Endometrial microvascular endothelial cells (primary cell): ENCODE measurements at regions not wholly inside any gene's neighbourhood (a gene's known extent, or its start where the extent isn't known, plus 50 kb on each side); places are given as distances from the start of the nearest gene placed in this dataset.

Source experiments
- in situ Hi-C: cut with HindIII; loops from 2 replicates; pipeline ENCODE4 v1.10.0; 2017; ENCODE audit warnings: low sequenced_read_pairs, low pct_unique_long_range_greater_than_20kb; ENCODE audit errors: inconsistent ontology term

DNA sequence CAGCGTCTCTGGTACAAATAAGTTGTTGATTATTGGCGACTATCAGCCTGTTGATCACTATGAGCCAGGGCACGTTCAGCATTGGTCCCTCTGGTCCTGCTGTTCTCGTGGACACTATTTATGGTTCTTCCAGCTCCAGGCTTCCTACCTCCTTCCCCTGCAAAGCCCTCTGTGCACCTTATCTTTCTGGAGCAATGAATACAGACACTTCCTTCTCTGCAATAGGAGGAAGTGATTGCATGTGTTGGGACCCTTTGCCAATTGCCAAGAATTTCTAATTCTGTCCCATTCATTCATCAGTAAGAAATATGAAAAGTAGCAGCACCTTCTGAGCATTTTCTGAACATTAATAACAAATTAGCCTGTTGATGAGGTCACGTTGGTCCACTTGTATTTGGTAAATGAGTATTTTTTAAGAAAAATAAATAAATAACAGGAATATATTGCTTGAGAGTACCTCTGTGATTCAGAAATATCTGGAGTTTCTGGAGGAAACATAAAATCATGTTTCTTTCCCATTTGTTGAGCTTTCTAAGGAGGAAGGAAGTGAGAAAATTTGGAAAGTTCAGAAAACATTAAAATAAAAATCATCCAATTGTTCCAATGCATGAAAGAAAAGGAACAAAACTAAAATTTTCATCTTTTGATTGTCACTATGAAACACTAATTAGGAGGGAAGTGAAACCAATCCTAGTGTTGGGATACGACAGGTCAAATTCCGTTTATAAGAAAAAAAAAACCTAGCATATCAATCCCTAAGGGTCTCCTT lies 259.1 kb upstream of the KLF6 start:
- in situ Hi-C loops = loop anchor here (25.0 kb wide), 1 partner anchor 107 kb away; no protein-coding TSS in a partner anchor

DNA sequence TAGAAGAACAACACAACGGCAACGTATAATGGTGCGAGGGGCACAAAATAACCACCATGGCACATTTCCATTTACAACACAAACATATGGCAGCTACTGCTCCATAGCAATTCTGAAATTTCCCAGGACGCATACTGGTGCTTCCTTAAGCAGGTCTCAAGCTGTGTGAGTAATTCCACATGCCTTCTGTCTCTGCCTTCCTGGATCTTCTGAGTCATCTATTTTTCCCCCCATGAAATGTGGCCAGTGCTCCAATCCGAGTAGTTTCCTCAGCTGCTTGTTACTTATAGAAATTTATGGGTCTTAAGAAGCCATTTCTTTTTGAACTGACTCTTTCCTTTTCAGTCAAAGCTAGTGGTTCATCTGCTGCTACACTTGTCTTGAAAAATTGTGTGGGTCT lies 256.6 kb upstream of the KLF6 start:
- in situ Hi-C loops = loop anchor here (25.0 kb wide), 1 partner anchor 104 kb away; no protein-coding TSS in a partner anchor

DNA sequence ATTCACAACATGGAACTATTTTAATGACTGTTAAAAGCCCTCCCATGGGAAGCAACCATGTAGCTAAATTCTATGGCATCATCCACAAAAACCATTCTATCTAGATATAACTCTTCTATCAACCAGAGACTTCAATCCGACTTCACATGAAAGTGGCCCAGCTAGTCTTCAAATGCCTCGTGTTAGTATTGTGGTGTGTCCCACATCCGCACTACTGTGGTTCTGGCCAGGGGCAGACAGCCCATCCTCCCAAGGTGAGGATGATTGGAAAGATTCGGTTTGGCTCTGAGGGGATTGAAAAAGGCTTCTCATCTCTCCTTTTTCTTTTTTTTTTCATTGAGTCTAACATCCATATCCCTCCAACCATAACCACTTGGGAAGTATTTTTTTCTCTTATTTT lies 253.0 kb upstream of the KLF6 start:
- in situ Hi-C loops = loop anchor here (25.0 kb wide), 1 partner anchor 101 kb away; no protein-coding TSS in a partner anchor

DNA sequence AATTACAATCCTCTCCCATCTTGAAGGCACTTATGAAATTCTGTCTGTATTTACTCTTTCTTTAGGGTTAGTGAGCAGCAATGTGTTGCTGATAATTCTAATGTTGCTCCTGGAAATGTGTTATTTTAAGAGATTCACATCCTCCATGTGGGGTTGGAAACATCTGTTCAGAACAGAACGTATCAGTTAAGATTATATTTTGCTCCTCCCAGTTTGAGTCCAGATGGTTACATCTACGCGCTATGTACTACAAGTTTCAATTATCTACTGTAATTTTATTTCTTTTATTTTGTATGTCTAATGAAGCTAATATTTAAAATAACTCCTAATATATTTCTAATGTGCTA lies 250.6 kb upstream of the KLF6 start:
- in situ Hi-C loops = loop anchor here (25.0 kb wide), 1 partner anchor 98 kb away; no protein-coding TSS in a partner anchor

DNA sequence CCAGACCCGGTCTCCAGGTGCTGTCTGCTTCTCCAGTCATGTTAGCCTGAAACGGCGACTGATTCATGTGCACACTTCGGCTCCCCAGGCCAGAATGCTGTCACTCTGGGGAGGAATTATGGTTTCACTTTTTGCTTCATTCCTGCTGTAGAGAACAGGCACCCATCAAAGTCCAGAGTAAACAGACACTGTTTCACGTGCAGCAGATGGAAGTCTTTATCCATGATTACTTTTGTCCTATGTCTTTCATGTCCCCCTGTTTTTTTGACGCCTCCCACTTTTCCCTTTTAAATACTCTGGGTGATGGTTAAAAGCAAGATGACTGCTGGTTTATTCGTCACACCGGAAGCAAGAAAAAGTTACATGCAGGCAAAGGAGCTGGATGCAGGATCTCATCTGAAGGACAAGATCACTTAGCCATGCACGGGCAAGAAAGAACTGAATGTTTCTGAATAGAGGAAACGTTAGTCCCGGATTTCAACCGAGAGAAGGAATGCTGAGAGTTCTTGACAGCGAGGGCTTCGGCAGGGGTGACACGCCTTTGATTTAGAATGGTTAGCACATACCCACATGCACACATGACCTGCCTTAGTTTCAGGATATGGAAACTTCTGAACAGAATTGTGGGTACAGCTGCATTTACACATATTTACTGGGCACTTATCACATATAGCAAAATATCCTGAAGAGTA lies 250.0 kb upstream of the KLF6 start:
- in situ Hi-C loops = loop anchor here (25.0 kb wide), 1 partner anchor 98 kb away; no protein-coding TSS in a partner anchor

DNA sequence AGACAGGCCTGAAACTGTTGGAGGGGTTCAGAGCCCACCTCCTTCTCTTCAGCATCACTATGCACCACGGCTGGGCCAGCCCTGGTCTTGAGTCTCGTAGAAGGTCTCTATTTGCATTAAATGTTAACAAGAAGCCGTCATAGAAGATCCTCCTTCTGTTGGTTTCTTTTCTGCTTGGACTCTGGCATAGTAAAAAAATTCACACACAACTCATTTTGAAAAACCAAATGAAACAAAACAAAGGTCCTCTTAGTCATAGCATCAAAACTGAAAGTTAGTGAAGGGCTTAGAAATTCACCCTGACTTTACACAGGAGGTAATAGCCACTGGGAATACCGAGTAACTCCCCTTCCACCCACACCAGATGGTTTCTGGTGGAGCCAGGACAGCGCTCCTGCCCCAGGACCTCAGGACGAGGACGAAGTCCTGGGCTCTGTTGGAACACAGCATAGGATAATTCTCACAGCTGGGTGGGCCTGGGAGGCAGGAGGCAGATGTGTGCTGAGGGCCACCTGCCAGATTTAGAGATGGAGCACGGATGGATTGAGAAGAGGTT lies 248.4 kb upstream of the KLF6 start:
- in situ Hi-C loops = loop anchor here (25.0 kb wide), 1 partner anchor 96 kb away; no protein-coding TSS in a partner anchor

DNA sequence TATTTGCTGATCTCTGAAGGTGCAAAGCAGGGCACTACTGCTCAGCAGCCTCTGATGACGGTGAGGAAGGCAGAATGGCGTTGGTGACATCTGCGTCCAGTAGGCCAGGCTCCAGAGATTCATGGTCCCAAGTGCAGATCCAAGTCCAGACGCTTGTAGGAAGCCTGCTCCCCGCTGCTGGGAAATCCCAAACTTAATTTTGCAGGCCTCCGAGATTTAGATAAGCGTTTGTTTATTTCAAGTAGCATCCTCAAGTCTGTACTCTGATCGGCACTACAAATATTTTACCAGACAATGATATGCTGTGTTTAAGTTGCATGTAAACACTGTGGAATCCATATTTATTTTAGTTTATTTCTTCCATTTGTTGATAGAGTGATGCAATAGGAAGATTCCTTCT lies 244.9 kb upstream of the KLF6 start:
- in situ Hi-C loops = loop anchor here (25.0 kb wide), 1 partner anchor 93 kb away; no protein-coding TSS in a partner anchor

DNA sequence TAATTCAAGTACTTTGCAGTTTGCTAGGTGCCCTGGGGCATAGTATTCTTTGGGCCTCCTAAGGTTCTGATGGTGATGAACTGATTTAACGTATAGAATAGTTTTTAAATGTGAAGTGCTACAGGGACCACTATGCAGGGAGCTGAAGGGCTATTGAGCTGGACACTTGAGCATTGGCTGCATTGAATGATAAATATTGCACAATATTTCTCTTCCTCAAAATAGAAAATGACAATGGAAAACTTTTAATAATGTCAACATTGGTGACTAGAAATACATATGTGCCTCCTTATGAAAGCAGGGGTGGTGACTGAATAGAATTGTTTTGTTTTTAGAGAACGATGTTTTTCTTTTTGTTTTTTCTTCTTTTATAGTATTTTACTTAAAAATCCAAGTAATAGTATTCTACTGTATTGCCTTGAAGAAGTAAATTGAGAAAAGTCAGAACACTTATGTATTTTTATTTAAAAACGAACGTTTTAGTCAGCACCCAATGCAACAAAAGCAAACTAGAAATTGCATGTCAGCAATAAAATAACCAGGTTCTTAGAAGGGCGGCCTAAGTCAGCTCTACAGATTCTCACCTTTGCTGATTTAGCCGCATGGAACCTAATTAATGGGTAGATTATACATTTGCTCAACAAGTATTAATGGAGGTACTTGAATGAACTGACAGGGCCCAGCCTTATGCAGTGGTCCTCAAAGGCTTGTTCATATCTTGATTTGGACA lies 244.0 kb upstream of the KLF6 start:
- in situ Hi-C loops = loop anchor here (25.0 kb wide), 1 partner anchor 92 kb away; no protein-coding TSS in a partner anchor

DNA sequence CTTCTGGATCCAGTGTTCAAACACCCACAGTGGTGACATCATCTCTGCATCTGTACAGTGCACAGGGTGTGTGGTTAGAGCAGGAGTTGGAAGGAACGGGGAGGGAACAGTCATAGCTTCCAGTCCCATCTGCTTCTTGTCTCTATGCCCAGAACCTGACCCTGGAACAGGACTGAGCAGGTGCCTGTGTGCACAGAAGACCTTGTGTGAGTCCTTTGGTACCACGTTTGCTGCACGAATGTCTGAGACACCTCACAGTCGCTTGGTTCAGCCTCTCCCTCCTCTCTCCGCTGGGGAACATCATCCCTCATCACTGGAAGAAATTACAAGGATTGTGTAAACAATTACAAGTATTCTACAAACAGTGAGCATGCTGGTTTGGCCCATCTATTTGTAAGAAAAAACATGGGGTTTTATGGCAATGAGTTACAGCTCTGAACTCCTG lies 243.0 kb upstream of the KLF6 start:
- in situ Hi-C loops = loop anchor here (25.0 kb wide), 1 partner anchor 91 kb away; no protein-coding TSS in a partner anchor

DNA sequence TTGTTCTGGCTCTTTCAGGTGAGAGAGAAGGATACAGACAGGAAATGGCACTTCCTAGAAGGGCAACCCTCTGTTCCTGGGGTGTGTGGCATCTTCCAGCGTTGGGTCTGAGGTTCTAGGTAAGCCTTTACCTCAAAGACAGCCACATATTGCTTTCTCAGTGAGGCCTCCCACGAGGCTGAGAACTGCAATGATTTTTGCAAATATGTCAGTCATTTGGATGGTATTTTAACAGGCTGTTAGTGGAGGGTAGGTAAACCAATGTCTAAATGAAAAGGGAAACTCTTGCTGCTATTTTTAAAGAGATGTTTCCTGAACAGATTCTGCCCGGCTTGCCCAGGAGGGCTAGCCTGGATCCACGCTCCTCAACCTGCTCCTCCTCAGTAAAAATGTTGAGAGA lies 240.3 kb upstream of the KLF6 start:
- in situ Hi-C loops = loop anchor here (25.0 kb wide), 1 partner anchor 88 kb away; no protein-coding TSS in a partner anchor

DNA sequence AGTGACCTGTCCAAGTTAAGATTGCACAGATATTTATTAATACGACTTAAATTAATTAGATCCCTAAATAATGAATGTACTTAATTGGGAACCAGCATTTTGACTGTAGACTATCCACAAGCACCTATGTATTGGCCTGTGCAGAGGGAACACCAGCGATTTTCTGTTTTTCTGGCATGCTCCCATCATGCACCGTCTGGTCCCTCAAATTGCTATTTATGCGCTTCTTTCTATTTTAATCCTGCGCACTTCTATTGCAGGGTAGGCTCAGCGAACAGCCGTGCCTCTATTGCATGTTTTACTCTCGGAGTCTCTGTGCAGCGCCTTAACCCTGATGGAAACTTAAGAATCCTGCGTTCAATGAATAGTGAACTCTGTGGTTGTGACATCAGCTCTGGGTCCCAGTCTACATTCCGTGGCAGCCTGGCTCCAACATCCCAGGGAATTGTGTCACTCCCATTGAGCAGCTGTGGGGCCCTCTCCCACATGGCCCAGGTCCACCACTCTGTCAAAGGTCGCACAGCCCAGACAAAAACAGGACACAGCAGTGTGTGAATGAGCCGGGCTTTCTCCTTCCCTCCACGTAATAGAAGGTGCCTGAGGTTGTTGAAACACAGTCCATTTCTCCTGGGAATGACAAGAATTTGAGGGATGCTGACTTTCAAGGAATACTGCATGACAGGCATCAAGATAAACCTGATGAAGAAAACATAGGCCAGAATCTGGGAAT lies 239.7 kb upstream of the KLF6 start:
- in situ Hi-C loops = loop anchor here (25.0 kb wide), 1 partner anchor 87 kb away; no protein-coding TSS in a partner anchor

DNA sequence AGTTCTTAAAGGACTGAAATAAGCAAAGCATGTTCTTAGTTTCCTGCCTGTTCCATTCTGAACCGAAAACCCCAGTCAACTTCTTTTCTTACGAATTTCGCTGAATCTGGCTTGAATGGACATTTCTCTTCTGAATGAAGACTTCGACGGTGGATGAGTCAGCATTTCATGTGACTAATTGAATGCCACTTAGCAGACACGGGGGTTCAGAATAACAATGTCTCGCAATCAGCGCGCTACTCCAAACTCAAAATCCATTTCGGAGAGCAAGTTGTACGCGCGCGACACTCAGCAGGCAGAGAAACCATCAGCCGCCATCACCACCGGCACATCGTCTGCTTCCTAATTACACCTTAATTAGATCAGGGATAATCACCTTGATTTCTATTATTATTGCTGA lies 239.0 kb upstream of the KLF6 start:
- in situ Hi-C loops = no loop called here

DNA sequence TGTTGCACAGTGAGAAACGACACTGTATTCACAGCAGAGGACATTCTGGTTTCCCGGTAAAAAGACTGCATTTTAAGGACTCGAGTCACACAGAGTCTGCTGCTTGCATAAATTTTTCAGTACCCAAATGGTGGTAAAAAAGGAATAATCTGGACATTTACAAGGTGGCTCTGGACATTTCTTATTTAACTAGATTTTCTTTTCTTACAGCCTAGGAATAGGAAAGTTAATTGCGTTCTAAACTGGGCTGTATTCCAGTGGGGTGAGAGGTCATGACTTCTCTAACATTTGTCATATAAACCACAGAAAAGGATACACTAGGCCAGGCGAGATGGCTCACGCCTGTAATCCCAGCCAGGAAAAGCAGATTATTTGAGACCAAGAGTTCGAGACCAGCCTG lies 237.5 kb upstream of the KLF6 start:
- in situ Hi-C loops = no loop called here

DNA sequence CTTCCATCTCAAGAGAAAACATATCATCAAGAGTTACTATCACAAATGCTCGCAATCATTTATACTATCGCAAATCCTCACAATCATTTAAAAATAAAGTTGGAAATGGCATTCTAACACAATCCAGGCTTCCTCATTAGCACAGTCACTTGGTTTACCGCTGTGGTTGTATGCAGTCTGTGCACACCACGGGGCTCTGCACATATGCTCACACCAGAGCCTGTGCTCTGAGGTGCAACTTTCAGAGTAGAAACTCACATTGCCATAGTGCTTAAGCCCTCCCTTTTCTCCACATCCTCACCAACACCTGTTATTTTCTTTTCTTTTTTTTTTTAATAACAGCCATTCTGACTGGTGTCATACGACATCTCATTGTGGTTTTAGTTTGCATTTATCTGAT lies 235.6 kb upstream of the KLF6 start:
- in situ Hi-C loops = no loop called here

DNA sequence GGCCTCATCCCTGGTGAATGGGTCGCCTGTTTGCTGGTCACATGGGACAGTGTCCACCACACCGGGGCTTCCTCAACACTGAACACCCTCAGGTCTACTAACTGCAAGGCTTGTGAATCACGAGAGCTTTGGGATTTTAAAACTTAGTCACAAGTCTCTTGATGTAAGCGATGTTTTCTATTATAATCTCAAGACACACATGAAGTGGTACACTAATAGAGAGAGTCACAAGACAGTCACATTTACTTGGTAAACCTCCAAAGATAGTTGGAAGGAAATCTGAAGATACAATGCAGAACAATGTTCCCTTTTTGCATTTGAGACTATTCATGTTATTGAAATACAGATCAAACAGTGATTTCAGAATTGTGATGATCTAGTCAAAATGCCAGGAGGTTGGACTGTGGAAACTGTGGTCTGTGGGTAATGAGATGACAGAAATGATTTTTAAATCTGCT lies 233.1 kb upstream of the KLF6 start:
- in situ Hi-C loops = no loop called here

DNA sequence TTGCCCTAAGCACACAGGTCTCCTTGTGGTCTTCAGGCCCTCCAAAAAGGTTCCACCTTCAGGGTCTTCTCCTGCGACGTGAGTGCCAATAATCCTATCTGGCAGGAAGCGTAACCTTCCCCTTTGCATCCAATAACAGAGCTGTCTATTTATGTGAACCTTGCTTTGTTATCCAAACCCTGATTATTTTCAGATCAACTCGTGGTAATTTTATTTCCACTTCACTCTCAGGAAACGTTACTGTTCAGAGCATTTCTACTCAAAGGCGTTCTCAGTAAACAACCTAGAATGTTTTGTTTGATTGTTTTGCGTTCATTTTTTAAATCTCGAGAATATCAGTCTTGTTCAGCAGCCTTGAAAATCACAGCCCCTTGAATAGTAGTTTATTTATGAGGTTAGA lies 232.3 kb upstream of the KLF6 start:
- in situ Hi-C loops = no loop called here

DNA sequence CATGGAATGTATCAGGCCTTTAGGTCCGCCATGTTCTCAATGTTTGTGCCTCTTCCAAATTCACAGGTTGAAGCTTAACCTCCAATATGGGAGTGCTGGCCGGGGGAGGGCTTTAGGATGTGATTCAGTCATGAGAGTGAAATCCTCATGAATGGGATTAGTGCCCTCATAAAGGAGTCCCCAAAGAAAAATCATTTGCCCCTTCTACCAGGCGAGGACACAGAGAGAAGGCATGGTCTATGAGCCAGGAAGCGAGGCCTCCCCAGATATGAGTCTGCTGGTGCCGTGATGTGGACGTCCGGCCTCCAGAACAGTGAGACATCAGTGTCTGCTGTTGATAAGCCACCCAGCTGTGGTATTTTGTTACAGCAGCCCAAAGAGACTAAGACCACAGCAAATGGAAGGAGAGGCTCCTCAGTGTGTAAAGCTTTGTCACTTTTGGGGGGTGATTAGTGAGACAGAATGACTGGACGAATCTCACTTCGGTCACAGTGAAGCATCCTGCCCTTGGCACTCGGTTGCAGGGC lies 231.3 kb upstream of the KLF6 start:
- in situ Hi-C loops = no loop called here

DNA sequence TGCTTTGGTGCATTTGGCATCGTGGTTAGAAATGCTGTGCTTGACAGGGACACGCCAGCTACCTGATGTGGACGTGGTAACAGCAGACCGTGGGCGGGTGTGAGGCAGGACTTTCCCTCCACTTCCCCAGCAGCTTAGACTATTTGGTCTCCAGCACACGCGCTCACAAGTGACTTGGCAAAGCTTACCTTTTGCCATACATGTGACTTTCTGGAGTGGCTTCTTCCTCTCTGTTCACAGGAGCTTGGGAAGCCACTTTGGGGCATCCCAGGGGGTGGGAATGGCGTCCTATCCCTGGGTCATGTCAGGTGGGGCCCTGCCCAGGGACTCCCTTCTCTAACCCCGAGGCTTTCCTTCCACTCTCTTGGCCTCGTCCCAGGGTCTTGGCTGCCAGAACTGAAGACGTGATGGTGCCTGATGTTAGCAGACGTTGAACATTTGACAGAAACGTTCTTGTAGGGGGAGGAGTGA lies 228.7 kb upstream of the KLF6 start:
- in situ Hi-C loops = no loop called here
